Ramos (cell line): ENCODE measurements at regions not wholly inside any gene's neighbourhood (a gene's known extent, or its start where the extent isn't known, plus 50 kb on each side); places are given as distances from the start of the nearest gene placed in this dataset.

Experiments
- in situ Hi-C: fragments of 300-500 bp; cut with MboI; formaldehyde crosslinking; loops from one replicate; pipeline ENCODE4 v1.14.3; 2022; ENCODE audit warnings: low sequenced_read_pairs; ENCODE audit not compliant: unreplicated experiment

GRCh38 chrX:5142644-5143043 lies 1086.0 kb downstream of the NLGN4X start:
- in situ Hi-C loops = no loop called here

DNA sequence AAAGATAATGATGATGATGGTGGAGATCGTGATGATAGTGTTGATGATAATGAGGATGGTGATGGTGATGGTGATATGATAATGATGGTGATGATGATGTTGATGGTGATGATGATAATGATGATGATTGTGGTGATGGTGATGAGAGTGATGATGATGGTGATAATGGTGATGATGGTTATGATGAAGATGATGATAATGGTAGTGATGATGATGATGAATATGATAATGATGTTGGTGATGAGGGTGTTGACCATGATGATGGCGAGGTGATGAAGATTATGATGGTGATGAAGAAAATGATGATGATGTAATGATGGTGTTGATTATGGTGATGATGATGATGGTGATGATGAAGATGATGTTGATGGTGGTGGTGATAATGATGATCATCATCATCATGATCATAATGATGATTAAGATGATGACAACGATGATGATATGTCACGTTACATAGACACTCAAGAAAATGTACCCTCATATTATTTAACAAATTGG lies 1106.4 kb downstream of the NLGN4X start:
- in situ Hi-C loops = loop anchor here (25.0 kb wide), 1 partner anchor 585 kb away; no protein-coding TSS in a partner anchor

GRCh38 chrX:5117816-5118215 lies 1110.9 kb downstream of the NLGN4X start:
- in situ Hi-C loops = loop anchor here (25.0 kb wide), 1 partner anchor 581 kb away; no protein-coding TSS in a partner anchor

GRCh38 chrX:5113128-5113527 lies 1115.5 kb downstream of the NLGN4X start:
- in situ Hi-C loops = loop anchor here (25.0 kb wide), 1 partner anchor 576 kb away; no protein-coding TSS in a partner anchor

- in situ Hi-C loops = loop anchor here (25.0 kb wide), 1 partner anchor 563 kb away; no protein-coding TSS in a partner anchor
These were observed 1128.7 kb downstream of the NLGN4X start for GRCh38 chrX:5100004-5100403.

DNA sequence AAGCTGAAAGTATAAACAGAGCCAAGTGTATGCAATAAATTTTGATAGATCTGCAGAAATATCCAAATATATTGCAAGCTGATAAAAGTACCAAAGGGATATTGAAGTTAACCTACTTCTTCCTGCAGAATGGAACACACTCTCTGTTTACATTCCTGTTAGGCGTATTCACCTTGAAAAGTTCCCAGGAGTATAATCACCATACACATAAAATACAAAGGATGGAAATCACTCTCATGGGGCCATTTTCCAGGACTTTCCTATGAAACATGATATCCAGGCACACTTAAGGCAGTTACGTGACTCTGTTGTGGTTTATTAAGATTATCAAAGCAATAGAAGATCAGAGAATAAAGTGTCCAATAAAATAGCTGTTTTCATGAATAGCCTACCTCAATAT lies 1142.3 kb downstream of the NLGN4X start:
- in situ Hi-C loops = no loop called here

GRCh38 chrX:5084279-5084678 lies 1144.4 kb downstream of the NLGN4X start:
- in situ Hi-C loops = no loop called here

- in situ Hi-C loops = no loop called here
These were observed 1146.0 kb downstream of the NLGN4X start for GRCh38 chrX:5082705-5083104.

GRCh38 chrX:5080791-5081190 lies 1147.9 kb downstream of the NLGN4X start:
- in situ Hi-C loops = no loop called here

GRCh38 chrX:5068550-5068949 lies 1160.1 kb downstream of the NLGN4X start:
- in situ Hi-C loops = no loop called here

- in situ Hi-C loops = no loop called here
These were observed 1170.9 kb downstream of the NLGN4X start for GRCh38 chrX:5057786-5058185.

DNA sequence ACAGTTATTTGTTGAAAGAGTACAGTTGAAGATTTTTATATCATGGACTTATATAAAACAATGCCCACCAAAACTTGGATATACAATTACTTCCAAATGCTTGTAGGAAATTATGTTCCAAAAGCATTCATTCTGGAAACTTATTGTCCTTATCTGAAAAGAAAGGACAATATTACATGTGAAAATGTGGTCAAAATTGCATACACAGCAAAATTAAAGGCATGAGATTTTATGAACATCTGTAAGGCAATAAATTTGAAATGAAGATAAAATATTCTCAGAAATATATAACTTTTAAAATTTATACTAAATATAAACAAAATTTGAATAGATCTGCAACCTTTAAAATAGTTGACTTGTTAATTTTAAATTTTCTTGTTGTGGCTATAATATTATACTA lies 1173.8 kb downstream of the NLGN4X start:
- in situ Hi-C loops = no loop called here

DNA sequence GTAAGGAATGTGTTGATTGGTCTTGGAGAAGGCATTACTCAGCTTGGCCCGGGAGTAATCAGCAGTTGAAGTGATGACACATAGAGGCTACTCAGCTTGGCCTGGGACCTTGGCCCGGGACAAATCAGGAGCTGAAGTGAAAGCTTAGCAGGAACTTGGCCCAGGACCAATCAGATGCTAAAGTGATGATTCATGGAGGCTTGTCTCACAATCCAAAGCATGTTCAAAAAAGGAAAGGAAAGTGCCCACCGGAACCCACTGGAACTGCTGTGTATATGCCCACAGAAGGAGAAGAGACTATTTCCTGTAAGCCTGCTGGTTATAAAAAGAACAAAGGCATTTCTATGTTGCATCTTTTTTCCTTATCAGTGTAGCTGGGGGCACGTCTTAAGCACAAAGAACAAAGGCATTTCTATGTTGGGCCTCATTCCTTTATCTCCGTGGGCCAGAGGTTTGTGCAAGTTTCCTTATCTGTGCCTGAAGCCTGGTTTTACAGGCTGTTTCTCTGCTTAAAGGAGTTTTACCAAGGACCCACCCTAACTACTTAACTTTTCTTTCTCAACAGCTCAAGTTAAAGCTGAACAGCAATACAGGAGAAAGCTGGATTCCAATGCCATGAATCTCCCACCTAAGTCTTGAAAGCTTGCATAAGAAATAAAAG lies 1176.7 kb downstream of the NLGN4X start:
- in situ Hi-C loops = no loop called here

- in situ Hi-C loops = no loop called here
These were observed 1186.1 kb downstream of the NLGN4X start for GRCh38 chrX:5042563-5042962.

DNA sequence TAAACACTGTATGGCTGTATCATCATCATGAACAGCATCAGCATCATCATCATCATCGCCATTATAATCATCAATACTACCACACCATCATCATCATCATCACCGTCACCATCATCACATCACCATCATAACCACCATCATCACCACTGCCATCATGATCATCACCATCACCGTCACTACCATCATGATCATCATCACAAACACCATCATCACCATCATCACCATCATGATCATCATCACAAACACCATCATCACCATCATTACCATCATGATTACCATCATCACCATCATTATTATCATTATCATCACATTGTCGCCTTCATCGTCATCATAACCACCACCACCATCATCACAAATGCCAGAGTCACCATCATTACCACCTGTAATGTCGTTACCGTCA lies 1196.9 kb downstream of the NLGN4X start:
- in situ Hi-C loops = no loop called here

DNA sequence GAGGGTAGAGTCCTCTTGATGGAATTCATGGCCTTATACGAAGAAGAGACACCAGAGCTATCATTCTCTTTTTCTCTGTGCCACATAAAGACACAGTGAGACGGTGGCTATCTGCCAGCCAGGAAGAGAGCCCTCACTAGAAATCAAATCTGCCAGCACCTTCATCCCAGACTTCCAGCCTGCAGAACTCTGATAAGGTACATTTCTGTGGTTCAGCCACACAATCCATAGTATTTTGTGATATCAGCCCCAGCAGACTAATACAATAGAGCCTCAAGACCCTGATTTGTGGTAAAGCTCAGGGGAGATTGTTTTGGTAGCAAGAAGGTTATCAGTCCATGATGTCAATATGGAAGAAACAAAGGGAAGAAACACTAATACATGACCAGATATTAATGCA lies 1213.2 kb downstream of the NLGN4X start:
- in situ Hi-C loops = no loop called here

DNA sequence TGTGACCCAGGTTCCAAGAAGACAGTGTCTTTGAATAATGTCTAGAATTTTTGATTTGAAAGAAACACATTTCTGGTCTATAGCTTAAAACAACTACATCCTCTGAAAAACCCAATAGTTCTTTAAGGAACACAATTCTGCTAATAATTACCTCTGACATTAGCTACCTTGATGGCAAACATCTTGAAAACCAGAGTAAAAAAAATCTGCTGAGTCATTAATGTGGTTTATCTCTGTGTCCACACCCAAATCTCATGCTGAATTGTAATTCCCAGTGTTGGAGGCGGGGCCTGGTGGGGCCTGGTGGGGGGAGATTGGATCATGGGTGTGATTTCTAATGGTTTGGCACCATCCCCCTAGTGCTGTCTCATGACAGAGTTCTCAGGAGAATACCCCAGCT lies 1233.8 kb downstream of the NLGN4X start:
- in situ Hi-C loops = no loop called here

DNA sequence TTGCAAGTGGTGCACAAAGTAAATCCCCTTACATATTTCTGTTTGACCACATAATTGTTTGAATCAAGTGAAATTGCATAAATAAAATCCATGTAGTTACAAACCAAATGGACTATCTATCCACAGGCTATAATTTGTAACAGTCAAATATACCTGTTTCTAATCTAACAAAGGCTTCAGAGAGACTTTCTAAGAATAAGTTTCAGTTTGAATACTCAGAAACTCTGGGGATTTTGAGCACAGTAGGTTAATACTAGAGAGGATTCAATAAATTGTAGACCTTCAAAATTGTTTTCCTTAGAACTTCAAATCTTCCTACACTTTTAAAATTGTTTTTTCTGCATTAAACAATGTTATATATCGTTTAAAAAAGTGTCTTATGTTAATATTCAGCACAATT lies 1250.1 kb downstream of the NLGN4X start:
- in situ Hi-C loops = no loop called here

GRCh38 chrX:4971646-4972045 lies 1257.0 kb downstream of the NLGN4X start:
- in situ Hi-C loops = no loop called here

DNA sequence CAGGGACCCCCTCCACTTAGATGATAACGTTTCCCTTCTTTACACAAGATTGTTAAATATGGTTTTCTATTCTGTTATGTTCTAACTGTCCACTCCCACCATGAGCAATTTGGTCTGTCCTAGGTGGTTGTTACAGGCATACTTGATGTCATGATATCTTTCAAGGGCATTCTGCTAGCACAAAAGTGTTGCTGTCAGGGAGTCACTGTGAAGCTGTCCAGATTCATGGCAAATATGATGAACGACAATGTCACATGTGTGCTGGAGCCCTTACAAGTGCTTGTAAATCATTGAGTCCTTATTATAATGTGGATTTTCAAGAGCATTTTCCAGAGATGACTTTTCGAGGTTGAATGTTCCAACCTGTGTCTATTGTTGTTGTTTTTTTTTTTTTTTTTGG lies 1250.7 kb upstream of the PRKX start:
- in situ Hi-C loops = no loop called here

- in situ Hi-C loops = no loop called here
These were observed 1250.0 kb upstream of the PRKX start for GRCh38 chrX:4963432-4963831.

DNA sequence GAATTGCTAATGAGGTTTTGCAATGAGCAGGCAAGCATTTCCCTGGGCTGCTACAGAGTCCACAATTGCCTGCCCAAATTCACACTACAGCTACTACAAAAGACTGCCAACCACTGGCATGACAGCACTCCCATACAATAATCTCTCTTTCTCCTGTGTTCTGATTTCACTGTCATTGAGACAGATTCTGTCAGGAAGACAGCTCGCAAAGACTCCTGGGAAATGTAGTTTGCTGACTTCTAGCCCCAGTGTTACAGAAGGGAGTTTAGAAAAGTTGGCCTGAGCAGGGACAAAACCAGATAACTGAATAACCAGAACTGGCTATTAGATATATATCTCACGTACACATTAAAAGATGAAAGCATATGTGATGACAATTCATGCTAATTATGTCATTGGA lies 1231.3 kb upstream of the PRKX start:
- in situ Hi-C loops = no loop called here
